Activated CD8-positive, alpha-beta memory T cell treated with anti-CD3 and anti-CD28 coated beads for 4 hours (primary cell): ENCODE measurements at regions not wholly inside any gene's neighbourhood (a gene's known extent, or its start where the extent isn't known, plus 50 kb on each side); places are given as distances from the start of the nearest gene placed in this dataset.

Source experiments
- DNase-seq, 2 donors: peaks; one replicate each; pipeline ENCODE4 v3.0.0-alpha.2; 2020; ENCODE audit warnings: low read depth in 2 of 2

GRCh38 chr22:48553694-48554308 is 1273.9 kb downstream of the BRD1 start:
- DNase-seq, result no peak

- no peak for DNase-seq
Measured at GRCh38 chr22:48553119-48553518, 1274.6 kb downstream of the BRD1 start.

DNA sequence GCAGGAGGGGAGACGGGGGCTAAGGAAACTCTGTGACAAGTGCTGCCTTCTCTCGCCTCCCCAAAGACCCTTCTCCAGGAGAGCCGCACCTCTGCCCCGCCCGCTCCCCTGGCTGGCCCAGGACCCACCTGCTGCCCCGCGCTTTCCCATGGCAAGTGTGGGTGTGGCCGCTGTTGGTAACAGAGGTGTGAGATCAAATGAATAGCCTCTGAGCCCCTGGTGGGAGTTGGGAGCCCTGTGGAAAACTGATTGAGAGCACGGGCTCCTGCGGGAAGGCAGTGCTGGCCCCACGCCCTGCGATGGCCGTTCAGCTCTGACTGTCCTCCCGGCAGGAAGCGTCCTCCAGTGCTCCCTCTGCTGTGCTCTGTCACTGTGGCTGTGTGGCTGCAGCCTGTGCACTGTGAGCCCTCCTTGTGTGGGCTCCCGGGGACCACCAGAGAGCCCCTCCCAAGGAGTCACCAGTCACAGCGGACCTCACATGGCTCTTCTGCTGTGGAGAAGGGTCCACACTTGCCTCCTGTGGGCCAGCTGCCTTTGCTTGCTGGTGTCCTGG is 1275.9 kb downstream of the BRD1 start:
- no peak for DNase-seq

DNA sequence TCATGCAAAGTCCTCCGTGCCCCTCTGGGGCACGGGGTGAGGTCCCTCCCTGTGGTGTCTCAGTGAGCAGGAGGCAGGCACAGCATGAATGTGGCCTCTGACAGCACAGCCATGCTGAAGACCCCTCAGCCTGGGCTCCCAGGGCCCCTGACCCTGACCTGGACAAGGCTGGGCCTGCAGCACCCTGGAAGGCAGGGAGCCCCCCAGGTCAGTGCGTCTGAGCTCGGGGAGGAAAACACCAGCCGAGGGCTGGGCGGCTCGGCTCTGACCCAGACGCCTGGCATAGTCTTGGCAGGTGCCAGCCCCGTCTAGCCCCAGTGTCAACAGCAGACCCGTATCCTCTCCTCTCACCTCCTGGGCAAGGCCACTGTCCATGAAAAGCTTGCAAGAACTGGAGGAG is 1276.6 kb downstream of the BRD1 start:
- no peak for DNase-seq

DNA sequence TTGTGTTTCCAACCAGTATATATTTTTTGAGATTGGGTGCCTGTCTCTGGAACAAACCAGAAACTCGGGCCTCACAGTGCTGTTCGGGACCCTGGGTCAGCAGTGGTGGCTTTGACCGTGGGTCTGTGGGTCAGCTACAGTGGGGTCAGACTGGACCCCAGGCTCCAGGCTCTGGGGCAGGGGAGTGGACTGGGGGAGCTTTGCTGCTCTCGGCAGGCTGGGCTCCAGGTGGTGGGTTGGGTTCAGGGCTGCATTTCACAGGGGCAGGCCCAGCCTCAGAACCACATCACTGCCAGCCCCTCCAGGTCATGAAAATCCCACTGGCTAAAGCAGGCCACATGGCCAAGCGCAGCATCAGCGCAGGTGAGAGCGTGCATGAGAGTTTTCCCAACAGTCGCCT is 1279.3 kb downstream of the BRD1 start:
- DNase-seq, result no peak

- DNase-seq, result no peak
Measured at GRCh38 chr22:48547971-48548370, 1279.7 kb downstream of the BRD1 start.

DNA sequence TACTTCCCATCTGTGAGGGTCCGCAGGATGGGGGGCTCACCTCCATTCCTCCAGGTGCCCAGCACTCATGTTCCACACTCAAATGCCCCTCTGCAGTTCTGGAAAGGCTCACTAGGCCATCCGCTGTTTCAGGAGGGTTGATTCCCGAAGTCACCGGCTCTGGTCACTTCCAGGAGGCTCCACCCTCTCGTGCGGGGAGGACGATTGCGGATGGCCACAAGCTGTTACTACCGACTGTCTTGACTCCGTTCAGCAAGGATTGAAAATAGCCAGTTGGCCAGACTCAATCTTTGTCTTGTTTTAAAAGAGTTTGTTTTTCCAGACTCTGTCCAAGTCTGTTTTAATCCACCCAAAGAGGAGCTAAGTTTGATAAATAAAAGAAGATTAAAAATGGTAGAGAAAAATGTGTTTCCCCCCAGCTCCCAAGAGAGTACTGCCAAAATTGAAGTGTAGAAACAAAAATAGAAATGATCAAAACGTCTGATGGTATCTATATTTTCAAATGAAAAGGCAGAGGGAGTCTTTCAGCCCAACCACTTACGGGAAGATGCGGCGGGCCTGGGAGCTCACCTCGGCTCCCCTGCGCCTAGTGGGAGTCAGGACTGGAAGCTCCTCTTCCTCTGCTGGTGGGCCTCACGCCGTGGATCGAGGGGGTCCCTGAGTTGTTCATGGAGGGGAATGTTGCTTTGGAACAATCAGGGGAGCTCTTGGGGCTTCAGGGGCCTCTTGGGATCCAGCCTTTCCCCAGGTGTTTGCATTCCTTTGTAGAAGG is 1280.8 kb downstream of the BRD1 start:
- no peak for DNase-seq

- no peak for DNase-seq
Measured at GRCh38 chr22:48545987-48546386, 1281.7 kb downstream of the BRD1 start.

DNA sequence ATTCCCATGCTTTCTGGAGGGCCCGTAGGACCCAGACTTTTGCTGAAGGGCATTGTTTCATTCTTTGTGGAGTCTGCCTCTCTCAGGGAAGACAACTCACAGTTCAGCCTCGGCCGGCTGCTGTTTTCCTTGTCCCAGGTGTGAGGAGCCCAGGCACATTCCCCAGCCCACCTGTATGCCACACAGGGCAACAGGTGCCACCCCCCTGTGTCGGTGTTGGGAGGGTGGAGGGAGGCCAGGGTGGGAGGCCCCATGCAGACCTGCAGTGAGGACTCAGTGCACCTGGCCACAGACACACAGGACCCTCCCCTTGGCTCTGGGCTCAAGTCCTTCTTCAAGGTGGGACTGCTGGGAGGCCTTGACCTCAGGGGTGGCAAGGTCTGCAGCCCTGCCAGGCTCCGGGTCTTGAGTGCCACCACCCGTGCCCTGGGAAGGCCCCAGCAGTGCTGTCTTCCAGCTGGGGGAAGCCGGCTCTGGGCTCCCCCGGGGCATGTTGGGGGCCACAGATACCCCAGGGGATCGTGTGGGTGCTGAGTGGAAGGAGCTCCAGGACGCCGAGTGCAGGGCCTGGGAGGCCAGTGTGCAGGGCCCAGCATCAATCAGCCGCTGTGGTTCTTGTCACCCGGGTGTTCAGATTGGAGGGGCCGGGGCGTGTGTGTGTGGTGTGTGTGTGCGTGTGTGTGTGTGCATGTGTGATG is 1286.1 kb downstream of the BRD1 start:
- no peak for DNase-seq

- DNase-seq, result no peak
Measured at GRCh38 chr22:48539261-48539660, 1288.4 kb downstream of the BRD1 start.

DNA sequence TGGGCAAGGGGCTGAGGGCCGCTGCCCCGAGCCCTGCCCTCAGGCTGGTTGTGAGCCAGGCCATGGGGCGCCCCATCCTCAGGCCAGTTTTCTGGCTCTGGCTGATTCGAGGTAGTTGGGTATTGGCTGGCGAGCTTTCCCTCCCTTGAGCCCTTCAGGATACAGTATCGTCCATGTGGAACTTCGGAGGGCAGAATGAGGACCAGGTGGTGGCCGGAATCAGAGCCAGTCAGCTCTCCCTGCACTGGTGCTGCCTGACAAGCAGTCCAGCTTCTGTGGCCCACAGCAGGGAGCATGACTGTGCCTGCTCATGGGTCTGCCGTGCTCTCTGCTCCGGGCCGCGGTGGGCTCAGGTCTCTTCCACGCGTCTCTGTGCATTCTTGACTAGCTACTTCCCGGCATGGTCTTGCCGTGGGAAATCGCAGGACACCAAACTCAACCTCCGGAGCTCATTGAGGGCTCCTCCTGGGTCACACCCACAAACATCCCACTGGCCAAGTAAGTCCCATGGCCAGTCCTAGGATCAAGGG is 1289.3 kb downstream of the BRD1 start:
- DNase-seq, result no peak

GRCh38 chr22:48537343-48537680 is 1290.4 kb downstream of the BRD1 start:
- DNase-seq, result no peak

DNA sequence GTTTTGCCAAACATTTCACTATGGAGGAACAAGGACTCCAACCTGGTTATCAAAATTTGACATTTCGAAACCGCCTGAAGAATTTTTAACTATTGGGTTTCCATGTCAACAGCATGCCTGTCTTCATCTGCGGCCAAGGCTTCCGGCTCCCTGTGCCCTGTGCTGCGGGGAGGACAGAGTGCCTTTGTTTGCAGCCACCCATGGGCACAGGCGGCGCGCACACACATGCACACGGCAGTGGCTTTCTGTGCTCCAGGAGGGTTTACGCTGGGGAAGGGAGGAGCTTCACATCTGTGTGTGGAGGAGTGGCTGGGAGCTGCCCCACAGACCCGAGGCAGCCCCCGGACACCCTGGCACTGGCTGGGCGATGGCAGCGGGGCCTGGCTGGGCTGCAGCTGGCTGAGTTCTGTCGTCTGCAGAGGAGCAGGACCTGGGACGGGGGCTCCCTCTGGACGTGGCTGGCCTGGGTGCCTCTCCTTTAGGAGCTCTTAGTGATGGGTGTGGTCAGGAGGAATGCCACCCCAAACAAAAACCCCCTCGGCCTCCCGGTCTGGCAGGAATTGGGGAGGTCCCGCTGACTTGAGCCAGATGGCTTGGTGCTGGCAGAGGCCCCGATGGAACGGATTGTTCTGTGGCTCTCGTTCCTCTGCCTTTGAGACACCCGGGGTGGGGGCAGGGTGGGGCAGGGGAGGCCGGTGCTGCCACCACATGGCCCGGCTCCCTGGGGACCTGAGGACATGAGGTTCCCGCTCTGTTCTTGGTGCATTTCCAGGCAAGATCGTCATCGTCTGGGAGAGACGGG is 1290.9 kb downstream of the BRD1 start:
- no peak for DNase-seq

- DNase-seq, result no peak
Measured at GRCh38 chr22:48535868-48536540, 1291.7 kb downstream of the BRD1 start.

GRCh38 chr22:48534395-48534958 is 1293.2 kb downstream of the BRD1 start:
- no peak for DNase-seq

DNA sequence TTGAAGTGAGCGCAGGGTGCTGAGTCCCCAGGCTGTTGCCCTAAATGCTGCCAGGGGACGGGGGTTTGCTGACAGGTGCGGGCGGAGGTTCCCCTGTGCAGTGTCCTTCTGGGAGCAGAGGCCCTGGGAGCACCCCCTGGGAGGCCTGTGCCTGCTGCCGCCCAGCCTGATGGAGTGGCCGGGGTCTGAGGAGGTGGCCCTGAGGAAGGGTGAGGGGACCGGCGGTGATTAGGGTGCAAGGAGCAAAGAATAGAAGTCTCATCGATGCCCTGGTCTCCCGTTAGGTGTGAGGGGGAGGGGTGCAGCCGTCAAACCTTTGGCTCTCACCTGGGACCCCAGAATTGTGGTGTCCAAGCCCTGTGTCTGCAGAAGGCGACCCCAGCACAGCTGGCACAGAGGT is 1294.7 kb downstream of the BRD1 start:
- no peak for DNase-seq

DNA sequence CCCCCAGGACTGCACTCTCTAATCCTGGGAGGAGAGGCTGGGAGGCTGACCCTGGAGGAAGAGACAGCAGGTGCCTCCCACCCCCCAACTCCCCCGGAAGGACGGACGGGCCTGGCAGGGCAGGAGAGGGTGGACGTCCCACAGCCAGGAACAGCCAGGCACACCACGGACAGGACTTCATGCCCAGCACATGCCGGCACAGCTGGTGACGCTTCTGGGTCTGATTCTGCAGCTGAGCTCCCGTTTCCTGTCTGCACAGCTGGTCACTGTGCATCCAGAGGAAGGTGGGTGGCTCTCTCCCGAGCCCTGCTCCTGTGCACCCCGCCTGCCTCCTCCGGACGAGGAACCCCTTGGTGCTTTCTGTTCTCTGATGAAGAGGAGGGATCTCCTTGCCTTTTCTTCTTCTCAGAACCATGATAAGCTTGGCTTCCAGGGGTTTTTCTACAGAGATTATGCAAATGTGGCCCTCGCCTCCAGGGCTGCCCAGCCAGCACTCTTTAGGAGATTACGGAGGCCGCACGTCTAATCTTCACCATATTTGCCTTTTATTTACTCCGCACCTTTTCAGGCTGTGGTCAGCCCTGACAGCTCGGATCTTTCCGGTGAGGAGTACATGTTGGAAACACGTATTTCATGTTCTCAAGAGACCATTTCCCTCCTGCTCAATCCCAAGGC is 1295.8 kb downstream of the BRD1 start:
- DNase-seq, result no peak

DNA sequence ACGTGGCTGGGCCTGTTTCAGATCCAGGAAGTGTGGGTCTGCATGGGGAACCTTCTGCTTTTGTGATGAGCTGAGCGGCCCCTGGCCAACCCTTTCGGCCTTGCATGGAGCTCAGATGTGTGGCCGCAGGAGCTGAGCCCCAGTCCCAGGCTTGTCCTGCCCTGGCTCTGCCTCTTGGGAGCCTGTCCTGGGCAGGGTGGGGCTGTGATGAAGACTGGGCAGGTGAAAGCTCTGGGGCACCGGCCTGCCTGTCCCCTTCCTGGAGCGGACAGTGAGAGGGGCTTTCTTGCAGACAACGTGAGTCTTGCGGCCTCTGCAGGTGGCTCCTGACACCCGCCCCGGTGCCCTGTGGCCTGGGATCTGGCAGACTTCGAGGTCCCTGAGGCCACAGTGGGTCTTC is 1296.6 kb downstream of the BRD1 start:
- DNase-seq, result no peak

GRCh38 chr22:48530666-48531065 is 1297.0 kb downstream of the BRD1 start:
- no peak for DNase-seq

DNA sequence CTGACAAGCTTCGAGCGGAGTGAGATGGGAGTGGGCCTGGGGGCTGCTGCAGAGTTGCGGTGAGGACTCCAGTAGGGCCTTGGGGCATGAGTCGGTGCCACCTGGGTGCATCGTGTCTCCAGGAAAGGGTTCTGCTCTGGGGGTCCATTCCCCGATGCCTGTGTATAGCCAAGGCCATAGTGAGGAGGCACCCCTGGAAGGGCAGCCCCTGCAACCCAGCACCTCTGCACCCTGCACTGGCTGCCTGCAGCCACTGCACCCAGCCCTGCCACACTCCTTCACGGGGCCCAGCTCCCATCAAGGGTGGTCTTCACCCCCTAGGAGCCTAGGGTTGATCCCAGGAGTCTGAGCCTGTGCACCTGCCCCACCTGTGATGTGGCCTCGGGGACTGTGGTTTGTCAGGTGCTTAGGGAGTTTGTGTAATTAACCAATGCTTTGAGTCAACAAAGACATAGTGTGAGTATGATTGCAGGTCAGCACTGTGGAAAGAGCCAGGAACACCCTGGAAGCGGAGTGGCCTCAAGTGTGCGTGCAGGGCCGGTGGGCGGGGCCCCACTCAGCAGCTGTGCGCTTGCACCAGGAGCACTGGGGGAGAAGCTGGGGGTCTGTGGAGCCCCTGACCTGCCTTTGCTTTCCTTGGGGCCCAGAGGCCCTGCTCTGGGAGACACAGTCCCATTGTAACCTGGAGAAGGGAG is 1299.3 kb downstream of the BRD1 start:
- DNase-seq, result no peak
